ENCODE measurements at regions not wholly inside any gene's neighbourhood (a gene's known extent, or its start where the extent isn't known, plus 50 kb on each side); places are given as distances from the start of the nearest gene placed in this dataset.

GRCh38 chr2:158045362-158045761, 56.3 kb upstream of the UPP2 start:
- Histone ChIP-seq H3K9ac (ENCODE audit: extremely low read depth, insufficient read length, low read length) (no peak overlapping the region), H3K27me3 (ENCODE audit: insufficient read depth, low read length) (no peaks in the 10 kb centered on the region), H3K4me2 (ENCODE audit: insufficient read depth, insufficient read length, low read length) (no peak overlapping the region), H4K8ac (replicated peaks; ENCODE audit: insufficient read length, low read depth, low read length) (no peak overlapping the region), H2BK12ac (ENCODE audit: insufficient read length, low read depth, low read length) (no peak overlapping the region), H2AFZ (ENCODE audit: low read length) (no peak overlapping the region), H3K27ac (ENCODE audit: insufficient read length, low read depth, low read length) (no peak overlapping the region), H3K23me2 (ENCODE audit: insufficient read length, low read depth, low read length, poor library complexity, severe bottlenecking) (no peaks in the 10 kb centered on the region), H2AK5ac (ENCODE audit: insufficient read length, low read length) (no peak overlapping the region), H3K4me1 (ENCODE audit: insufficient read depth, low read length) (no peaks in the 10 kb centered on the region), H3K79me1 (ENCODE audit: insufficient read depth, low read depth, low read length, poor library complexity, severe bottlenecking) (no peaks in the 10 kb centered on the region), H3K23ac (ENCODE audit: insufficient read length, low read depth, low read length) (no peak overlapping the region), H3K56ac (ENCODE audit: insufficient read length, low read depth, low read length) (no peak overlapping the region), H3K14ac (ENCODE audit: insufficient read depth, low read length) (no peak overlapping the region), H2BK20ac (ENCODE audit: low read depth, low read length, poor library complexity, severe bottlenecking) (no peak overlapping the region), H4K5ac (ENCODE audit: insufficient read length, low read depth, low read length) (no peak overlapping the region), H3K9me3 (ENCODE audit: control insufficient read depth, low read depth, low read length) (no peaks in the 10 kb centered on the region), H2BK5ac (ENCODE audit: insufficient read length, low read length) (no peak overlapping the region), H2BK15ac (ENCODE audit: low read depth, low read length) (no peak overlapping the region), H4K91ac (ENCODE audit: insufficient read length, low read depth, low read length) (no peak overlapping the region), H3K4ac (ENCODE audit: low read depth, low read length) (no peak overlapping the region), H3K79me2 (ENCODE audit: insufficient read depth, low read length) (no peaks in the 10 kb centered on the region), H3K18ac (ENCODE audit: insufficient read length, low read depth, low read length) (no peak overlapping the region), H4K20me1 (ENCODE audit: control insufficient read depth, insufficient read depth, insufficient read length) (no peaks in the 10 kb centered on the region), H2BK120ac (ENCODE audit: low read depth, low read length, poor library complexity, severe bottlenecking) (no peak overlapping the region), H3T11ph (ENCODE audit: low read length) (no peak overlapping the region)
- DNase-seq, result peak; percentile 54
- WGBS (ENCODE audit: extremely low coverage, insufficient read length, low lambda C conversion rate), result no CpG with 5 or more reads among the region's 3 CpGs
- Mint-ChIP-seq H3K27ac (no peak overlapping the region), H3K9me3 (no peaks in the 10 kb centered on the region), H3K4me3 (no peak overlapping the region), H3K4me1 (peaks cover 6 to 12% of the 10 kb centered on the region in 2 experiments), H3K27me3 (ENCODE audit: low read depth) (no peaks in the 10 kb centered on the region), H3K36me3 (ENCODE audit: insufficient read depth in 1 of 3, low read depth in 3 of 3) (no peaks in the 10 kb centered on the region)
- TF ChIP-seq CTCF (conservative IDR thresholded peaks at IDR 0.05), result peak; percentile 63

Measured in H9 (cell line).